ENCODE measurements at regions not wholly inside any gene's neighbourhood (a gene's known extent, or its start where the extent isn't known, plus 50 kb on each side); places are given as distances from the start of the nearest gene placed in this dataset.

- no peak for TF ChIP-seq POLR2A (IDR thresholded peaks at IDR 0.05)
- TF ChIP-seq EP300 (IDR thresholded peaks at IDR 0.05): no peak
- TF ChIP-seq POLR2AphosphoS5 (IDR thresholded peaks at IDR 0.05): no peak
- no peak for TF ChIP-seq CTCF (IDR thresholded peaks at IDR 0.05)
- Histone ChIP-seq H3K36me3 (no peaks in the 10 kb centered on the region), H3K4me1 (peaks cover 0 to 5% (median 0%) of the 10 kb centered on the region in 3 donors), H3K4me3 (no peak overlapping the region), H3K27ac (no peak overlapping the region), H3K27me3 (no peaks in the 10 kb centered on the region), H3K9me3 (no peaks in the 10 kb centered on the region)
- WGBS, 2 donors (ENCODE audit: low coverage in 1 of 2): 32 to 33% methylated on average over 1 of the region's 1 CpG
- no peak for ATAC-seq
These were observed 437.7 kb upstream of the ZNF507 start for GRCh38 chr19:31907661-31908060.

DNA sequence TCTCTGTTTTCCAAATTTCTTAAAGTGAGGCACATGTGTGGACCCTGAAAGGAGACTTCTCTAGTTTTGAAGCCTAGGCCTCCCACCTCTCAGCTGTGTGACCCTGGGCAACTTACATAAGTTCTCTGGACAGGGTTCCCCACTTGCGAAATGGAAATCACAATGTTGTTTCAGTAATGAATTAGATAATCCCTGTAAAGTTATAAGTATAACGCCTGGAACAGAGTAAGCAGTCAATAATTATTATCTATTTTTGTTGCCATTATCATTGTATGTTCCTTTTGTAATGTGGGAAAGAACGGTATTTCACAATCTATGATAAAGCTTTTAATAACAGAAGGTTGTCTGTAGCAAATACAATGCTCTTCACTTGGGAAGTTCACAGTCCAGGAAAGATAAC lies 437.3 kb upstream of the ZNF507 start:
- WGBS, 2 donors (ENCODE audit: low coverage in 1 of 2): 67 to 76% methylated on average over 3 of the region's 3 CpGs
- no peak for ATAC-seq
- Histone ChIP-seq H3K36me3 (no peaks in the 10 kb centered on the region), H3K4me3 (no peak overlapping the region), H3K9me3 (no peaks in the 10 kb centered on the region), H3K4me1 (peaks cover 0 to 5% (median 0%) of the 10 kb centered on the region in 3 donors), H3K27ac (no peak overlapping the region), H3K27me3 (no peaks in the 10 kb centered on the region)
- no peak for TF ChIP-seq EP300 (IDR thresholded peaks at IDR 0.05)
- no peak for TF ChIP-seq POLR2AphosphoS5 (IDR thresholded peaks at IDR 0.05)
- no peak for TF ChIP-seq CTCF (IDR thresholded peaks at IDR 0.05)
- no peak for TF ChIP-seq POLR2A (IDR thresholded peaks at IDR 0.05)

- Histone ChIP-seq H3K36me3 (no peaks in the 10 kb centered on the region), H3K4me3 (no peak overlapping the region), H3K27me3 (no peaks in the 10 kb centered on the region), H3K9me3 (no peaks in the 10 kb centered on the region), H3K4me1 (peaks cover 0 to 5% (median 0%) of the 10 kb centered on the region in 3 donors), H3K27ac (no peak overlapping the region)
- TF ChIP-seq POLR2AphosphoS5 (IDR thresholded peaks at IDR 0.05) (no peak), CTCF (IDR thresholded peaks at IDR 0.05) (no peak), POLR2A (IDR thresholded peaks at IDR 0.05) (no peak), EP300 (IDR thresholded peaks at IDR 0.05) (no peak)
- WGBS, 2 donors (ENCODE audit: low coverage in 1 of 2): 81 to 90% methylated on average over 4 to 5 of the region's 10 CpGs
- no peak for ATAC-seq
These were observed 436.7 kb upstream of the ZNF507 start for GRCh38 chr19:31908496-31909225.

DNA sequence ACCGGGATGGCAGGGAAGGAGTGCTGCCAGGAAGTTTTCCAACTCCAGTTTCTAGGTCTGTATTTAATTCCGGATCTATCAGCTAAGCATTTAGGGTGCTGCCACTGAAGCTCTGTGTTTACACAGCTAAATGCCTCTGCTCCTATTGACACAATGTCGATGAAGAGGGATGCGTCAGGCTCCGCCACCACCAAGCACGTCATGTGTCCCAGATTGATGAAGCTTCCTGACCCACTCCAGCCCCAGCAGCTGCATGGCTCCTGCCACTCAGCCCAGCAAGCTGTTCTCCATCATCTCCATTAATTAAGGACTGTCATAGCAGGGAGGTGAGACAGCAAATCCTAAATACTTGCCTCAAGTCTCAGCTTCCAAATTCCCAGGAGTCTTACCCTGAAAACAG lies 435.2 kb upstream of the ZNF507 start:
- peaks cover 0 to 5% (median 0%) of the 10 kb centered on the region in 3 donors for H3K4me1 ChIP-seq
- no peak for ATAC-seq
- no peaks in the 10 kb centered on the region for H3K36me3 ChIP-seq
- H3K27me3 ChIP-seq: no peaks in the 10 kb centered on the region
- H3K27ac ChIP-seq: no peak overlapping the region
- H3K4me3 ChIP-seq: no peak overlapping the region
- no peaks in the 10 kb centered on the region for H3K9me3 ChIP-seq
- TF ChIP-seq EP300 (IDR thresholded peaks at IDR 0.05) (no peak), POLR2AphosphoS5 (IDR thresholded peaks at IDR 0.05) (no peak), CTCF (IDR thresholded peaks at IDR 0.05) (no peak), POLR2A (IDR thresholded peaks at IDR 0.05) (no peak)
- 57% methylated on average over 5 of the region's 6 CpGs; no CpG with 5 or more reads in 1 of the 2 donors for WGBS, 2 donors (ENCODE audit: low coverage in 1 of 2)

- Histone ChIP-seq H3K9me3 (no peaks in the 10 kb centered on the region), H3K4me1 (peaks cover 0 to 3% (median 0%) of the 10 kb centered on the region in 3 donors), H3K36me3 (no peaks in the 10 kb centered on the region), H3K27ac (no peak overlapping the region), H3K27me3 (no peaks in the 10 kb centered on the region), H3K4me3 (no peak overlapping the region)
- ATAC-seq: no peak
- TF ChIP-seq CTCF (IDR thresholded peaks at IDR 0.05): no peak
- no peak for TF ChIP-seq POLR2AphosphoS5 (IDR thresholded peaks at IDR 0.05)
- no peak for TF ChIP-seq EP300 (IDR thresholded peaks at IDR 0.05)
- no peak for TF ChIP-seq POLR2A (IDR thresholded peaks at IDR 0.05)
- WGBS, 2 donors (ENCODE audit: low coverage in 1 of 2): 71 to 78% methylated on average over 4 to 6 of the region's 6 CpGs
These were observed 433.8 kb upstream of the ZNF507 start for GRCh38 chr19:31911577-31911976.

Measured in gastroesophageal sphincter (tissue), 4 donors.